ENCODE measurements at regions not wholly inside any gene's neighbourhood (a gene's known extent, or its start where the extent isn't known, plus 50 kb on each side); places are given as distances from the start of the nearest gene placed in this dataset.

DNA sequence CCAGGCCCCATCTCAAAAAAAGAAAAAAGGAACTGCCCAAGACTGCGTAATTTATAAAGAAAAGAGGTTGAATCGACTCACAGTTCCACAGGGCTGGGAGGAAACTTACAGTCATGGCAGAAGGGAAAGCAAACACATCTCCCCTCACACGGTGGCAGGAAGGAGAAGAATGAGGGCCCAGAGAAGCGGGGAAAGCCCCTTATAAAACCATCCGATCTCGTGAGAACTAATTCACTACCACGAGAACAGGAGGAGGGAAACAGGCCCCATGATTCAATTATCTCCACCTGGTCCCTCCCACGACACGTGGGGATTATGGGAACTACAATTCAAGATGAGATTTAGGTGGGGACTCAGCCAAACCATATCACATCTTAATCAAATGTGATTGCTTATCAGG is 82.2 kb downstream of the BUD13 start (continued):
- no peak for TF ChIP-seq GABPA (IDR thresholded peaks at IDR 0.05 in 1 of 2, conservative IDR thresholded peaks at IDR 0.05 in 1 of 2)
- TF ChIP-seq, protein P1, sequence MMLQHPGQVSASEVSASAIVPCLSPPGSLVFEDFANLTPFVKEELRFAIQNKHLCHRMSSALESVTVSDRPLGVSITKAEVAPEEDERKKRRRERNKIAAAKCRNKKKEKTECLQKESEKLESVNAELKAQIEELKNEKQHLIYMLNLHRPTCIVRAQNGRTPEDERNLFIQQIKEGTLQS (IDR thresholded peaks at IDR 0.05), result no peak
- no peak for TF ChIP-seq YY1 (IDR thresholded peaks at IDR 0.05)
- no peak for TF ChIP-seq TAF1 (conservative IDR thresholded peaks at IDR 0.05)

DNA sequence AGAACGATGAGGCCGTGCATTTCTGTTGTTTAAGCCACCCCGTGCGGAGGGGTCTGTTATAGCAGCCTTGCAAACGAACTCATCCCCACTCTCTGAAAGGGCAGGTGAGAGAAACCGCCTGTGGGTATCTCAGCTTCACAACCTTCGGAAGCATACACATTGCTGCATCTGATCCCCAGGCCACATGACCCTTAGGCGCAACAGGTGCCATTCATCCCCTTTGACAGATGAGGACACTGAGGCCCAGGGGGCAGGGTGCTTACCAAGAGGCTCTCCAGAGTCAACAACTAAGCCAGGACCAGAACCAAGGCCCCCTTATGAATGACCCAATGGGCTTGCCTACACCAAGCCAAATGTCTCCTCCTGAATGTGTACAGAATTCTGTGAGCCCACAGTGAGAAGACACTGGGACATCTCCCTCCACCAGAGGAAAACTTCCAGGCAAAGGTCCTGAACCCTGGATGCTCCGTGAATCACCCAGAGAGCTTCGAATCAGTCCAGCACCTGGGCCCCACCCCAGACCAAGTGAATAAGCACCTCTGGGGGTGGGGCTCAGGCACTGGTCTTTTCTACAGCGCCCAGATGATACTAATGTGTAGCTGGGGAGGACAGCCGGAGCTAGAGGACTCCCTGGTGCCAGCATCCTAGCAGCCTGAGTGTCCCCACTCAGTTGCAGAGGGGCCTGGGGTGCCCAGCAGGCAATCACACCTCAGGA is 83.2 kb downstream of the BUD13 start:
- Histone ChIP-seq H3K4me1 (ENCODE audit: control insufficient read depth in 4 of 4, insufficient read depth in 4 of 4, low read length in 3 of 4) (no peaks in the 10 kb centered on the region), H3K36me3 (ENCODE audit: control insufficient read depth in 4 of 4, insufficient read depth in 3 of 4, low read depth in 1 of 4, low read length in 3 of 4) (no peaks in the 10 kb centered on the region), H3K9me3 (ENCODE audit: control insufficient read depth in 4 of 4, low read length in 3 of 4) (no peaks in the 10 kb centered on the region), H3K27ac (ENCODE audit: low read depth in 1 of 2, low read length in 2 of 2) (no peak overlapping the region), H3K9ac (ENCODE audit: low read depth in 1 of 2, low read length in 2 of 2) (no peak overlapping the region), H3K27me3 (ENCODE audit: control insufficient read depth in 4 of 4, insufficient read depth in 4 of 4, low read length in 3 of 4) (no peaks in the 10 kb centered on the region), H3K4me3 (ENCODE audit: low read depth in 1 of 3, low read length in 3 of 3) (no peak overlapping the region)
- TF ChIP-seq, protein P2, sequence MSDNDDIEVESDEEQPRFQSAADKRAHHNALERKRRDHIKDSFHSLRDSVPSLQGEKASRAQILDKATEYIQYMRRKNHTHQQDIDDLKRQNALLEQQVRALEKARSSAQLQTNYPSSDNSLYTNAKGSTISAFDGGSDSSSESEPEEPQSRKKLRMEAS (IDR thresholded peaks at IDR 0.05), result no peak
- TF ChIP-seq, protein P3, sequence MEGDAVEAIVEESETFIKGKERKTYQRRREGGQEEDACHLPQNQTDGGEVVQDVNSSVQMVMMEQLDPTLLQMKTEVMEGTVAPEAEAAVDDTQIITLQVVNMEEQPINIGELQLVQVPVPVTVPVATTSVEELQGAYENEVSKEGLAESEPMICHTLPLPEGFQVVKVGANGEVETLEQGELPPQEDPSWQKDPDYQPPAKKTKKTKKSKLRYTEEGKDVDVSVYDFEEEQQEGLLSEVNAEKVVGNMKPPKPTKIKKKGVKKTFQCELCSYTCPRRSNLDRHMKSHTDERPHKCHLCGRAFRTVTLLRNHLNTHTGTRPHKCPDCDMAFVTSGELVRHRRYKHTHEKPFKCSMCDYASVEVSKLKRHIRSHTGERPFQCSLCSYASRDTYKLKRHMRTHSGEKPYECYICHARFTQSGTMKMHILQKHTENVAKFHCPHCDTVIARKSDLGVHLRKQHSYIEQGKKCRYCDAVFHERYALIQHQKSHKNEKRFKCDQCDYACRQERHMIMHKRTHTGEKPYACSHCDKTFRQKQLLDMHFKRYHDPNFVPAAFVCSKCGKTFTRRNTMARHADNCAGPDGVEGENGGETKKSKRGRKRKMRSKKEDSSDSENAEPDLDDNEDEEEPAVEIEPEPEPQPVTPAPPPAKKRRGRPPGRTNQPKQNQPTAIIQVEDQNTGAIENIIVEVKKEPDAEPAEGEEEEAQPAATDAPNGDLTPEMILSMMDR (IDR thresholded peaks at IDR 0.05; ENCODE audit: low read depth, low read length, missing input control), result no peak
- TF ChIP-seq JUND (IDR thresholded peaks at IDR 0.05), result no peak
- TF ChIP-seq RAD21 (IDR thresholded peaks at IDR 0.05), result no peak
- no peak for TF ChIP-seq FOXA1 (IDR thresholded peaks at IDR 0.05)
- TF ChIP-seq HNF4A (conservative IDR thresholded peaks at IDR 0.05), result no peak
- TF ChIP-seq, protein P4, sequence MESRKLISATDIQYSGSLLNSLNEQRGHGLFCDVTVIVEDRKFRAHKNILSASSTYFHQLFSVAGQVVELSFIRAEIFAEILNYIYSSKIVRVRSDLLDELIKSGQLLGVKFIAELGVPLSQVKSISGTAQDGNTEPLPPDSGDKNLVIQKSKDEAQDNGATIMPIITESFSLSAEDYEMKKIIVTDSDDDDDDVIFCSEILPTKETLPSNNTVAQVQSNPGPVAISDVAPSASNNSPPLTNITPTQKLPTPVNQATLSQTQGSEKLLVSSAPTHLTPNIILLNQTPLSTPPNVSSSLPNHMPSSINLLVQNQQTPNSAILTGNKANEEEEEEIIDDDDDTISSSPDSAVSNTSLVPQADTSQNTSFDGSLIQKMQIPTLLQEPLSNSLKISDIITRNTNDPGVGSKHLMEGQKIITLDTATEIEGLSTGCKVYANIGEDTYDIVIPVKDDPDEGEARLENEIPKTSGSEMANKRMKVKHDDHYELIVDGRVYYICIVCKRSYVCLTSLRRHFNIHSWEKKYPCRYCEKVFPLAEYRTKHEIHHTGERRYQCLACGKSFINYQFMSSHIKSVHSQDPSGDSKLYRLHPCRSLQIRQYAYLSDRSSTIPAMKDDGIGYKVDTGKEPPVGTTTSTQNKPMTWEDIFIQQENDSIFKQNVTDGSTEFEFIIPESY (IDR thresholded peaks at IDR 0.05), result no peak
- no peak for TF ChIP-seq HNF4G (IDR thresholded peaks at IDR 0.05)
- TF ChIP-seq, protein P1 (IDR thresholded peaks at IDR 0.05), result no peak
- TF ChIP-seq, protein P5, sequence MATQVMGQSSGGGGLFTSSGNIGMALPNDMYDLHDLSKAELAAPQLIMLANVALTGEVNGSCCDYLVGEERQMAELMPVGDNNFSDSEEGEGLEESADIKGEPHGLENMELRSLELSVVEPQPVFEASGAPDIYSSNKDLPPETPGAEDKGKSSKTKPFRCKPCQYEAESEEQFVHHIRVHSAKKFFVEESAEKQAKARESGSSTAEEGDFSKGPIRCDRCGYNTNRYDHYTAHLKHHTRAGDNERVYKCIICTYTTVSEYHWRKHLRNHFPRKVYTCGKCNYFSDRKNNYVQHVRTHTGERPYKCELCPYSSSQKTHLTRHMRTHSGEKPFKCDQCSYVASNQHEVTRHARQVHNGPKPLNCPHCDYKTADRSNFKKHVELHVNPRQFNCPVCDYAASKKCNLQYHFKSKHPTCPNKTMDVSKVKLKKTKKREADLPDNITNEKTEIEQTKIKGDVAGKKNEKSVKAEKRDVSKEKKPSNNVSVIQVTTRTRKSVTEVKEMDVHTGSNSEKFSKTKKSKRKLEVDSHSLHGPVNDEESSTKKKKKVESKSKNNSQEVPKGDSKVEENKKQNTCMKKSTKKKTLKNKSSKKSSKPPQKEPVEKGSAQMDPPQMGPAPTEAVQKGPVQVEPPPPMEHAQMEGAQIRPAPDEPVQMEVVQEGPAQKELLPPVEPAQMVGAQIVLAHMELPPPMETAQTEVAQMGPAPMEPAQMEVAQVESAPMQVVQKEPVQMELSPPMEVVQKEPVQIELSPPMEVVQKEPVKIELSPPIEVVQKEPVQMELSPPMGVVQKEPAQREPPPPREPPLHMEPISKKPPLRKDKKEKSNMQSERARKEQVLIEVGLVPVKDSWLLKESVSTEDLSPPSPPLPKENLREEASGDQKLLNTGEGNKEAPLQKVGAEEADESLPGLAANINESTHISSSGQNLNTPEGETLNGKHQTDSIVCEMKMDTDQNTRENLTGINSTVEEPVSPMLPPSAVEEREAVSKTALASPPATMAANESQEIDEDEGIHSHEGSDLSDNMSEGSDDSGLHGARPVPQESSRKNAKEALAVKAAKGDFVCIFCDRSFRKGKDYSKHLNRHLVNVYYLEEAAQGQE (IDR thresholded peaks at IDR 0.05), result no peak
- no peak for TF ChIP-seq RXRA (IDR thresholded peaks at IDR 0.05)
- TF ChIP-seq TAF1 (conservative IDR thresholded peaks at IDR 0.05), result no peak
- TF ChIP-seq YY1 (IDR thresholded peaks at IDR 0.05), result no peak
- TF ChIP-seq SP1 (IDR thresholded peaks at IDR 0.05), result no peak
- WGBS, result 94% methylated on average over 12 of the region's 12 CpGs
- DNase-seq (ENCODE audit: low spot score), result no peak
